Duodenal mucosa (tissue), 2 donors: ENCODE measurements at regions not wholly inside any gene's neighbourhood (a gene's known extent, or its start where the extent isn't known, plus 50 kb on each side); places are given as distances from the start of the nearest gene placed in this dataset.

Source experiments
- H3K27ac ChIP-seq: one replicate; pipeline ENCODE4 v1.7.0; 2013; ENCODE audit warnings: low read depth, low read length
- H3K27me3 ChIP-seq, 2 donors: one replicate each; pipeline ENCODE4 v1.7.0; 2013; ENCODE audit warnings: low read length in 2 of 2, control low read depth in 1 of 2; ENCODE audit not compliant: insufficient read depth in 2 of 2, control insufficient read depth in 1 of 2
- H3K36me3 ChIP-seq, 2 donors: one replicate each; pipeline ENCODE4 v1.7.0; 2013; ENCODE audit warnings: low read length in 2 of 2, control low read depth in 1 of 2; ENCODE audit not compliant: insufficient read depth in 2 of 2, control insufficient read depth in 1 of 2
- H3K4me1 ChIP-seq, 2 donors: one replicate each; pipeline ENCODE4 v1.7.0; 2013; ENCODE audit warnings: low read length in 2 of 2, control low read depth in 1 of 2; ENCODE audit not compliant: insufficient read depth in 2 of 2, control insufficient read depth in 1 of 2
- H3K4me3 ChIP-seq, 2 donors: one replicate each; pipeline ENCODE4 v1.7.0; 2013; ENCODE audit warnings: low read length in 2 of 2, low read depth in 1 of 2
- H3K9ac ChIP-seq, 2 donors: one replicate each; pipeline ENCODE4 v1.7.0; 2013; ENCODE audit warnings: low read length in 2 of 2, low read depth in 1 of 2
- H3K9me3 ChIP-seq, 2 donors: one replicate each; pipeline ENCODE4 v1.7.0; 2013; ENCODE audit warnings: low read length in 2 of 2, control low read depth in 1 of 2; ENCODE audit not compliant: control insufficient read depth in 1 of 2

GRCh38 chr5:143557061-143557818, 153.8 kb upstream of the NR3C1 start:
- Histone ChIP-seq H3K27ac (no peak overlapping the region), H3K9ac (no peak overlapping the region), H3K27me3 (no peaks in the 10 kb centered on the region)

GRCh38 chr5:143554918-143555477, 151.5 kb upstream of the NR3C1 start:
- no peak overlapping the region for H3K27ac ChIP-seq
- H3K27me3 ChIP-seq: no peaks in the 10 kb centered on the region
- no peak overlapping the region for H3K4me3 ChIP-seq
- H3K36me3 ChIP-seq: no peaks in the 10 kb centered on the region
- no peaks in the 10 kb centered on the region for H3K9me3 ChIP-seq
- no peak overlapping the region for H3K9ac ChIP-seq
- H3K4me1 ChIP-seq: peaks cover 8 to 14% of the 10 kb centered on the region in 2 donors

More at GRCh38 chr5:143557061-143557818, 153.8 kb upstream of the NR3C1 start:
- no peaks in the 10 kb centered on the region for H3K36me3 ChIP-seq
- H3K4me1 ChIP-seq: peaks cover 8 to 14% of the 10 kb centered on the region in 2 donors
- no peak overlapping the region for H3K4me3 ChIP-seq
- no peaks in the 10 kb centered on the region for H3K9me3 ChIP-seq

- Histone ChIP-seq H3K27ac (no peak overlapping the region), H3K9me3 (no peaks in the 10 kb centered on the region), H3K36me3 (no peaks in the 10 kb centered on the region), H3K4me3 (no peak overlapping the region), H3K9ac (no peak overlapping the region), H3K27me3 (no peaks in the 10 kb centered on the region), H3K4me1 (peaks cover 8 to 14% of the 10 kb centered on the region in 2 donors)
These were observed 150.8 kb upstream of the NR3C1 start for GRCh38 chr5:143554187-143554717.

GRCh38 chr5:143552680-143553079, 149.2 kb upstream of the NR3C1 start:
- no peaks in the 10 kb centered on the region for H3K36me3 ChIP-seq
- no peaks in the 10 kb centered on the region for H3K27me3 ChIP-seq
- H3K4me1 ChIP-seq: peaks cover 8 to 14% of the 10 kb centered on the region in 2 donors
- H3K27ac ChIP-seq: no peak overlapping the region
- no peak overlapping the region for H3K4me3 ChIP-seq
- H3K9me3 ChIP-seq: no peaks in the 10 kb centered on the region
- H3K9ac ChIP-seq: no peak overlapping the region

GRCh38 chr5:143551820-143552251, 148.3 kb upstream of the NR3C1 start:
- Histone ChIP-seq H3K9ac (no peak overlapping the region), H3K4me1 (peaks cover 0 to 9% of the 10 kb centered on the region in 2 donors), H3K36me3 (no peaks in the 10 kb centered on the region), H3K4me3 (no peak overlapping the region), H3K27ac (no peak overlapping the region), H3K9me3 (peaks cover 0 to 3% of the 10 kb centered on the region in 2 donors), H3K27me3 (no peaks in the 10 kb centered on the region)

- Histone ChIP-seq H3K9ac (no peak overlapping the region), H3K27me3 (no peaks in the 10 kb centered on the region), H3K4me3 (no peak overlapping the region), H3K9me3 (peaks cover 0 to 3% of the 10 kb centered on the region in 2 donors), H3K27ac (no peak overlapping the region), H3K4me1 (peaks cover 0 to 9% of the 10 kb centered on the region in 2 donors), H3K36me3 (no peaks in the 10 kb centered on the region)
These were observed 147.6 kb upstream of the NR3C1 start for GRCh38 chr5:143550986-143551630.

GRCh38 chr5:143547342-143547741, 143.9 kb upstream of the NR3C1 start:
- Histone ChIP-seq H3K9ac (no peak overlapping the region), H3K4me3 (no peak overlapping the region), H3K9me3 (peaks cover 0 to 3% of the 10 kb centered on the region in 2 donors), H3K27ac (no peak overlapping the region), H3K27me3 (no peaks in the 10 kb centered on the region), H3K4me1 (no peaks in the 10 kb centered on the region), H3K36me3 (no peaks in the 10 kb centered on the region)

GRCh38 chr5:143546394-143546793, 142.9 kb upstream of the NR3C1 start:
- no peaks in the 10 kb centered on the region for H3K36me3 ChIP-seq
- no peaks in the 10 kb centered on the region for H3K4me1 ChIP-seq

GRCh38 chr5:143544606-143545005, 141.1 kb upstream of the NR3C1 start:
- Histone ChIP-seq H3K4me3 (no peak overlapping the region), H3K27ac (no peak overlapping the region), H3K36me3 (no peaks in the 10 kb centered on the region), H3K27me3 (no peaks in the 10 kb centered on the region), H3K9ac (no peak overlapping the region), H3K4me1 (no peaks in the 10 kb centered on the region), H3K9me3 (peaks cover 0 to 6% of the 10 kb centered on the region in 2 donors)

More at GRCh38 chr5:143546394-143546793, 142.9 kb upstream of the NR3C1 start:
- Histone ChIP-seq H3K9me3 (peaks cover 0 to 3% of the 10 kb centered on the region in 2 donors), H3K27ac (no peak overlapping the region), H3K9ac (no peak overlapping the region), H3K4me3 (no peak overlapping the region), H3K27me3 (no peaks in the 10 kb centered on the region)
